Activated naive CD4-positive, alpha-beta T cell treated with anti-CD3 and anti-CD28 coated beads, Interleukin-2, amount 50 U/mL, for 16 hours (primary cell): ENCODE measurements at regions not wholly inside any gene's neighbourhood (a gene's known extent, or its start where the extent isn't known, plus 50 kb on each side); places are given as distances from the start of the nearest gene placed in this dataset.

Source experiments
- DNase-seq: peaks from one replicate; pipeline ENCODE4 v3.0.0-alpha.2; 2020

DNA sequence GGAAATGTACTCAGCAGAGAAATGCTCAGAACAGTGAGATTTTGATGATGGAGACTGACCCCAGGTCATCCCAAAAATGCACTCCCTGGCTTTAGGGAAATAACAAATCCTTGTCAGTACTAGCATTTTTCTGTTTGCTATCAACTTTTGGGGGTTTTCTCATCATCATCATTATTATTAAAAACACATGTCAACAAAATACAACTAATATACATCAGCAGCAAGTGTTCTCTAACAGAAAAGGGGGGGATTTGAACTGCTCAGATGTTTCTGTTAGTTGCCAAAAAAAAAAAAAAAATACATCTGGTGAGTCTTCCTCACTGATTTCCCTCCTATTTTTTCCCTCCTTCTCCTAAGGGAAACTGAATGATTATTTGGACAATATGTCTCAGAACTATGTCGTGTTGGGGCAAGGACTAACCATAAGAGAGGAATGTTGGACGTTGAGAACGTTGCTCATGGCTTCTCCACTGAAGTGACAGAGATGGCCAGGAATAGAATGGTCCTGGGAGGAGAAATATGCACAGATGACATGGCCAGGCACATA is 230.0 kb upstream of the MCTP2 start:
- DNase-seq = no peak

DNA sequence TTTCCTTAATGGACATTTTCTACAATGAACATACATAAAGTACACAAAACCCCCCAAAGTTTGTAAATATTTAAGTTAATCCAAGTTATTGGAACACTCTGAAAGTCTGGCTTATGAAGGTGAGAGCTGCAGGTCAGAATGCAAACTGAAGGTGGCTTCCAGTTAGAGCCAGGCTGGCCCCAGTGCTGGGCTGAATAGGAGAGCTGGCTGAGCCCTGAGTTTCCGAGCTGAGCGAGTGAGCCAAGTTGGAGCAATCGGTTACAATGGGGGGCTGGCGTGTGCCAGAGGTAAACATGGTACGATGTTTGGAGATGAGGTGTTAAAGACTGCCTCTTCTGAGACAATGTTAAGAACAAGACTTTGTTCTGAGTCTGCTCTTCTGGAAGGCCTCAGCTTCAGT is 230.8 kb upstream of the MCTP2 start:
- DNase-seq = no peak

DNA sequence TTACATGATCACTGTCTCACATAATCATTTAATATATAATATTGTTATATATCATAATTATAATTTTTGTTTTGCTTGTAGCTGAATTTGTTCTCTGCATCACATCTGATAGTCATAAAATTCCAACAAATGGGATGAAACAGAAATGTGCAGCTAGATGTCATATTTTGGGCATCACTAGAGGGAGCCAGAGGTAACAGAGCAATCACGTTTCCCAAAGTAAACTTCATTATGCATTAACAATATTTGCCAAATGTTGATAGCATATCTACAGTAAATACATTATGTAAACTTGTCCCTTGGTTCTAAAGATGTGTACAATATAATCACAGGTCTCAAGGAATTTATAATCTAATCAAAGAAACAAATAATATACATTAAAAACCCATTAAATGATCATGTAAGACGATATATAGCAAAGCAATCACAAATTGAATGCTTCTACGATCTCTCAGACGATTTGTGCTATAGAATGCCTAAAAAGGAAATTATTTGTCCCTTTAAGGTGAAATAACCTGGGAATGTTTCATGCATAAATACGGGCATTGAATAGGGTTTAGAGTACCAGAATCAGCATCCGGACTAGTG is 234.2 kb upstream of the MCTP2 start:
- no peak for DNase-seq

DNA sequence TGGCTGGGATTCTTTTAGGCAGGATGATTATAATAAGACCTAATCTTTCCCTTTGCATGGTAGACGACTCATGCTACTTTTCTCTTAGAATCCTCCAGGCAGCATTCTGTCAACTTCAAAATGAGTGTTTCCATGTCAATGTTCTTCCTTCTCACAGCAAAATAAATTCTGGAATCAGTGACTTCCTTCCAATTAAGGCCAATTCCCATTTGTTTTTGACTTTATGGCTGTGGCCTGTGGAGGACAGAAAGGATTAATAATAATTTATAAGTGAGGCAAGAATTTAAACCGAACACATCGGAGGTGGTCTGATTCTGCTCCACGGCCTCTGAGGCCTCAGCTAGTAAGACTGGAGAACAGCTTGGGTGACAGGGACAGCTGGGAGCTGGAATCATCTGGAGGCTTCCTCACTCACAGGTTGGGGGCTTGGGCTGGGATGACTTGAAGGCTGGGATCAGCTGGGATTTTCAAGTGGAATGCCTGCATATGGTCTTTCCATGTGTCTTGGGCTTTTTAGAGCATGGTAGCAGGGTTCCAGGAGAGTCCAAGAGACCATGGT is 241.8 kb upstream of the MCTP2 start:
- no peak for DNase-seq

DNA sequence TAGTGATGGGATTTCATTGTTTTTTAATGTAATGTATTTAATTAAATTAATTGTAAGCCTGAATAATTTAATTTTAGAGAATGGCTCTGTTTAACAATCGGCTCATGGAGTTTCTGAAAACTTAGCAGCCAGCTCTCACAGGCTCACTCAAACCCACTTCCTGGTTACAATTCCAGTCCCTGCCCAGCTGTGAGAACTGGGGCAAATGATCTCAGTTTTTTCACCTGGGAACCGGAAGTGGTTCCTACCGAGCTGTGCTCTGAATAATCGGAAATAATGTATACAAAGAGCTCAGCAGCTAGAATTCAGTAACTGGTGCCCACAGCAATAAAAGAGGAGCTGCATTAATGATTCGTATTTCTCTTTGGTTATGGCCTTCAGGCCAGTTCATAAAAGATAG is 244.3 kb upstream of the MCTP2 start:
- no peak for DNase-seq

DNA sequence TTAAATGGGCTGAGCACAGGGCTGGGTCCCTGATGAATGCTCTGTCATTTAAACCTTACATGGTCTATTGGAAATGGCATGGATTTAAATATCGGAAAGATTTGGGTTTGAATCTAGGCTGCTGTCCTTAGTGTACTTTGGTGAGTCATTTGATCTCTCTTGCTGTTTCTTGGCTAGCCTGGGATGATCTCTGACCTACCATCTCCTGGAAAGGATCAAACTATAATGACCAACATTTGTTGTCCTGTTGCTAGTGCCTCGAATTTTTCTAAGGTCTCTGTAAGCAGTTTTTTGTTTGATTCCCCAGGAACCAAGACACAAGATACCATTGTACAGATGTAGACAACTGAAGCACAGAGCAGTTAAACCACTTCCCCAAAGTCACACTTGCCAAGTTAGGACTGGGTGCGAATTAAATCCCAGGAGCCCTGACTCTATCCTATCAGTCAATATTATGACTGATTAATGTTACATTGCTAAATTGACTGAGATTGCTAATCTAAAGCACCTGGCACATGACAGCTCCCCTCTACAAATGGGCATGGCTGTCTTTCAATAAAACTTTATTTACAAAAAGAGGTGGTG is 244.9 kb upstream of the MCTP2 start:
- DNase-seq = no peak

DNA sequence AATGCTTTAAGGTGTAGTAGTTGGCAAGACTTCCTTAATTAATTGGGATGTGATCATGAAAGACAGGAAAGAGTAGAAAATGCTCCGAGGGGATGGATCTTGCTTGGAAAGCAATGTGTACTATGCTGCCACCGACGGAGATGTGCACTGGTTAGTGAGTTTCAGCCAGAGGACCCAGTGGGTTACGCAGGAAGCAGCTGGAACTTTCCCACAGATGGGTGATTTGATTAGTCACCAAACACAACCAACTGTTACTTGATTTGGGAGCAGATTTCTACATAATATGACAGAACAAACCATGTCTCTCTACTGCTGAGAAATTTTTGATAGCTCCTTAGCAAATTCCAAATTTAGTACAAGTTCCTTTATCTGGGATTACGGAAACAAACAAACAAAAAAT is 245.4 kb upstream of the MCTP2 start:
- no peak for DNase-seq

DNA sequence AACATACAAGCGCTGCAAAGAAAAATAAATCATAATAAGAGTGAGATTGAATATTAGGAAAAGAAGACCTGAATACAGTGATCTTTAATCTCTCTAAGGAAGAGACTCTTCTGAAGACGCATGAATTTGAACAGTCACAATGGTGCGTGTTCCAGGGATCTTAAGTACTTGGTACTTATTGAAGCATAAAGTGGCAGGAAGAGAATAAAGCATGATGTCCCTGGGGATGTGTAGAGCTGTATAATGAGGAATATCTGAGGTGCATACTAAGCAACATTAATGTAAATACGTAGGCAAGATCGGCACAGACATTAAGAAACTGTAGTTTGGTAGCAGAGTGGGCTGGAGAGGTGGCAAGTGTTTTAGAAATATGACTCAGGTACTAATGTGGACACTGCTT is 246.2 kb upstream of the MCTP2 start:
- DNase-seq = no peak

DNA sequence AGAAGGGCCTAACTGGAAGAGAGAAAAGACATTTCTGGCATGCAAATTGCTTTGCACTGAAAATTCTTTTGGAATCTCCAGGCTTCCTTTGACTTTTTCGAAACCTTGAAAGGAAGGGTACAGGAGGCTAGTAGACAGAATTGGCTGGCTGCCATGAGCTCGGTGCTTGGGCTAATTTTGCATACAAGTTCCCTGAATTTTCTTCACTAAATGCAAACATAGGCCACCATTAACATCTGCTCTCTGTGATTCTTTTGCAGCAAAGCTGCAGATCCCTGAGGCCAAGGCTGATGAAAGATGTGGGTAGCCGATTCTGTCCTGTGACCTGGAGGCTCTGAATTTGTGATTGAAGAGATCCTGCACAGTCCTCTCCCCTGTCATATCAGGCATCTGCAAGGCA is 247.8 kb upstream of the MCTP2 start:
- no peak for DNase-seq

DNA sequence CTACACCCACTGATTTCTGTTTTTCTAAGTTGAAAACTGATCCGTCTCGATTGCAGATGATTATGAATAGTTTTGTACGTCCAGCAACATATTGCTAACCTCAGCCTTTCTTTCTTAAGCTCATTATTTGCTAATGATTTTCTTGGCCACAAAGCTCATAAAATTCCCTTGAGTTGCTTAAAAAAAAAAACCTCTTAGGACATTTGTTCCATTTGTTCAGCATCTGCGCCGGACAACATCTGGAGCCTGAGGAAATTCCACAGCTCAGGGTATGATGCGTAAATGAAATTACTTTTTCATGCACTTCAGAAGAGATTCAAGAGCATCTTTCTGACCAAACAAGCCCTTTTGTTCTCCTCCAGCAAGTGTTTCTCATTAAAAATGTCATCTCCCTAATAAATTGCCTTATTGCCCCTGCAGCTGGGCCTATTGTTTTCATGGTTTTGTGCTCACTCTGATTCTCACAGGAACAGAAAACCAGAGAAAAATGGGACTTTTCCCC is 249.1 kb upstream of the MCTP2 start:
- DNase-seq = no peak

DNA sequence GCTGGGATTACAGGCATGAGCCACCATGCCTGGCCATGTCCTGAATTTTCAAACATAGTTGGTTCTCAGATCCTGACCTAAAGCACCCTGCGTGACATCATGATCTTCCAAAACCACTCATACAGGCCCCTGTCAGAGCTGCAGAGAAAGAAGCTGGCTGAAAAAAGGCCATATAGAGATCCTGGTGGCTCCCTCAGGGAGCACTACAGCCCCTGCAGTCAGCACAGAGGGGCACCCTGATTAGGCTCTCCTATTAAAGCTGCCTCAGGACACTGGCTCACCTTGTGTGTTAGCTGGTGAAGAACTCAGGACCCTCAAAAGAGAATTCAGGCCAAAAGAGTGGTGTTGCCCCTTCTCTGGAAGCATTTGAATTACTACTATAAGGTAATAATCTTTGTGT is 249.7 kb upstream of the MCTP2 start:
- DNase-seq = no peak

DNA sequence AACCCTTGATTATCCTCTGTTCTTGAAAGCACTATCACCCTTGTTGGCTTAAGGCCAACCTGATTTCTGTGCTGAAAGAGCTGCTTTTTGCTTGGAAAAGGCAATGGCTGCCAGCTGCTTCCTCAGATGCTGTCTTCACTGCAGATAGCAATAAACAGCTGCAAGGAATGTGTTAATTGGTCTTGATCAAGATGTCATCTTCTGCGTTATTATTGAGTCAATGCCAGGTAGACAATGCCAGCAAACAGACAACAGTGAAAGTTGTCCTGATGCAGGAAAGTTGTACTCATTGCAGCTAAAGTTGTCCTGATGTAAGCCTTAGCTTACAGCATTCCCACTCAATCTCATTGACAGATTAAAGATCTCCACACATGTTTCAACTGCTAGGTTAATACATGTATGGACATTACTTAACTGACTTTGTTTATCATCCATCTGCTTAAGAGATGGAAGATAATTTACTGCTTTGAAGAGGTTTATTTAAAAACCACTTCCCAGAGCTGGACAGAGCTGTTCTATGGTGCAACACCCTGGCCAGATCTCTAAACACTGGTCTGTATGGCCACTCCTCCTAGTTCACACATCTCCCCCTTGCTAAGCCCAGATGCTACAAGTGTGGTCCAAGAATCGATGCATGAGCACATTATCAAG is 251.0 kb upstream of the MCTP2 start:
- no peak for DNase-seq

DNA sequence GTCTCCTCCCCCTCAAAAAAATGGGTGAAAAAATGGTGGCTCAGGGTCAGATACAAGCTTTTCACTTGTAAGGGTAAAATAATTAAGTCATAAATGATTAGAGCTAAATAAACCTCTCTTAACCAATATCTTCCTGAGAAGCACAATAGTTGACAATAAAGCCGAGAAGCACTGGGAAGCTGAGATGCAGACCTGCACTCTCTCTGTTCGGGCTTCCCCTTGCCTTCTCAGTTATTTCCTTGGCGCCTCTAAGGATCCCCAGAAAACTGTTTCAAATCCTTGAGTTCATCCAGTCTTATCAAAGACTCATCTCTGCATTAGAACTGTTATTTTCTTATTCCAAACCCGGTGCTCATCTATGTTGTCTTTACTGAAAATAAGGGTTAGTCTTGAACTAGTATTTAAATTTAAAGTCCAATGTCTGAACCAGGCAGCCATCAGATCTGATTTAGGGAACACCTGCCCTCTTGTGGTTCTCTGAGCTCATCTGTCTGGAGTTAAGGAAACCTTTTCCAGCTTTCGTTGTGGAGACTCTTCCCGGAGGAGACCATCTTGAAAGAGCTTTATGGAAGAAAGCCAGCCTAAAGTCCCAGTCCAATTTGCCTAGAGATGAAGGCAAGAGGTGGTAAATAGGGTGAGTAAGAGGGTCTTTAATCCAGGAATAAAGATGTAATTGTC is 256.4 kb upstream of the MCTP2 start:
- no peak for DNase-seq

DNA sequence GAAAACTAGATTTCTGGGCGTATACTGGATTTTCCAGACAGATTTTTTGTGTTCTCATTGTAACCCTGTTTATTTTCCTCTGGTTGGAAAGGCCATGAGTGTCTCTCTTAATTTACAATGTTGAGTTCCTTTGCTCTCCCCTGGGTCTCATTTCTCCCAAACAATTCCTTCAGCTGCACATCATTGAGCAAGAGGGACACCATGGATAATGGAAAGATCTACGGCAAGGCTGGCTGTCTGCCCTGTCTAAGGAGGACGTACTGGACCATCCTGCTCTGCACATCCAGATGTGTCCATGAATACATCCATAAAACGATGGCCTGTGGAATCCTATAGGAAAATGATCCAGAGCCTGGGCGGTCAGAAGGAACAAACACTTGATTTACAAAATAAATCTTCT is 258.1 kb upstream of the MCTP2 start:
- no peak for DNase-seq

DNA sequence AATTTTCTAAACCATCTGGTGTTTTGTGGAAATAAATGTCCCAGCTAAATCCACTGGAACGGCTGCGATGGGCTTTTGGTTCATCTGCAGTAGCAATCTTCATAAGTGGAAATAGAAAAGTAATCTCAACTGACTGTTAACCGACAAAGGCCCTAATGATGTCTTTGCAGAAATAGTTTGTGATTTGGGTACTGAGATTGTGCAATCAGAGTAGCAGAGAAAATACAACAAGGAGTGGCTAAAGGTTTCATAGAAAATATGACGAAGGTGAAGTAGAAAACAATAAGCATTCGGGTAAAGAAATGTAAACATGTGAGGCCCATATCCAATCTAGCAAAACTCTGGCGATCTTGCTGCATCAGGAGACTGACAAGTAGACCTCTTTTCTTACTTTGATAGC is 262.6 kb upstream of the MCTP2 start:
- DNase-seq = no peak

DNA sequence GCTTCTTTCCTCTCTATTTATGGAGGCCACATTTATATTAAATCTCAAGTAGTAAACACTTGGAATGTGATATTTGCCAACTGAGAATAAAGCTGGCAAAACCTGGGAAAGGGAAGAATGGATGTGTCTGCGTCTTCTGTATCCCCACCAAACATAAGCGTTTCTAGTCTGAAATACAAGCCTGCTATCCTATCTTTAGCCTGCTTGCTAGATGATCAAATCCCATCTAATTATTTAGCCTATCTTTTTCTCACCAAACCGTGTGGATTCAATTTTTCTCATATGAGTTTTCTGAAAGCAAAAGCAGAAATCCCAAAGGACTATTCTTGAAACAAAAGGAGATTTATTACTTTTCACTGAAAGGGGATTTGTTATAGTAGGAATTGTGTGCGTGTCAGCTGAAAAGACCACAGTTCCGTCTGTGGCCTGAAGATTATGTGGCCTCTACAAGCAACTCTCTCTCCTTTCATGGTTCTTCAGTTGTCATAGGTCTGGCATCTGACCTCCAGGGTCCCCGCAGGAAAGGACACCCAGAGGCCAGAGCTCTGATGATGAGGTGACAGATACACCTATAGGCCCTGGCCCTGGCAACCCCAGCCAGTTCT is 266.0 kb upstream of the MCTP2 start:
- no peak for DNase-seq

DNA sequence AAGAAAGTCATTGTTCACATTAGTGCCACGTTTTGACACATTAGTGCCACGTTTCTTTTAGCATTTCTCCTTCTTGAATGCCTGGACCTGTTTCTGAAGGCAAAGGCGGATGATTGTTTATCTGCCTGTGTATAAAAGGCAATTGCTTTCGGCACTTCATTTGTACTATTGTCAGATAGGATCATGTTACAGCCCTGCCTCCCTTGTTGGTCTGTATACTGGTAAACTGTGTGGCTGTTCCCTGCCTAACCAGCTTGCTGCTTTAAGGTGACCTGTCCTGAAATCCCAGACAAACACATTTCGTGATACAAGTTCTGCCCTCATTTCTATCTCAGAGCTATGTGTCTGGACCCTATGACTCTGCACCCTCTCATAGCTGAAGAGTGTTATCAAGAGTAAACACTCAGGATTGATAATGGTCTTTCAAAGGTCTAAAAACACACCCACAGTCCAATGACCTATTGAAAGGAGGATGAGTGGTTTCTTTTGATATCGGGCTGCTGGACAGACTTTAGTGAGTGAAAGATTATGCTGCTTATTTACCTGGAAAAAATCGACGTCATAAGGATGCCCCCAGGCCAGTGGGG is 276.3 kb upstream of the MCTP2 start:
- no peak for DNase-seq

DNA sequence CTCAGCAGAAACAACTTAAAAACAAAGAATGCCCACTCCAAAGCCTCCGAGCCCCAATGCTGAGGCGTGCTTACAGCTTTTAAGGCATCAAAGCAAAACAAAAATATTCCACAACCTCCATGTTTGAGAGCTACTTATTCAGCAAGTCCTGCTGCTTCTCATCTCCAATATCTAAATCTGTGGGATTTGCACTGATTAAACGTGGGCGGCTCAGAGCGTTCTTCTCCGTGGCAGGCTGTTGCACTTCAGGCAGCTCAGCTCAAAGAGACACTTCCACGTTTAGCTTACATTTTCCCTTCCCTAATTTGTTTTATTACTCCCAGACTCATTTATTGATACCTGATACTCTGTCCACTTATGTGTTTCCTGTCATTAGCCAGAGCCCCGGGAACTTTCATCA is 282.6 kb upstream of the MCTP2 start:
- DNase-seq = no peak

DNA sequence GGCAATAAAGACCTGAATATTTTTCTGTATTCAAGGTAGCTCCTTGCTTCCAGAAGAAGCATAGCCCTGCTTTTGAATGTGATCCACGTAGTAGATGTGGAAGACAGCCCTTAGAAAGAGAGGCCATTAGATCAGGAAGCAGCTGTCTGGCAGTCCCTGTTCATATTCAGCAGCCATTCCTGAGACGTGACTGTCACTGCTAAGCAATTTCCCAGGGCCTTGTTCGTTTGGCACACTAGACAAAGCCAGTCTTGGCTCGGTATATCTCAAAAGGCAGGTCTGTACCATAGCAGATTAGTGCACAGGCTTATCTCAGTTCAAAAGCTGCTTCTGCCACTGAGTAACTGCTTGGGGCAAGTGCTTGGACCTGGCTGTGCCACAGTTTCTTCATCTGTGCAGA is 287.8 kb upstream of the MCTP2 start:
- no peak for DNase-seq

DNA sequence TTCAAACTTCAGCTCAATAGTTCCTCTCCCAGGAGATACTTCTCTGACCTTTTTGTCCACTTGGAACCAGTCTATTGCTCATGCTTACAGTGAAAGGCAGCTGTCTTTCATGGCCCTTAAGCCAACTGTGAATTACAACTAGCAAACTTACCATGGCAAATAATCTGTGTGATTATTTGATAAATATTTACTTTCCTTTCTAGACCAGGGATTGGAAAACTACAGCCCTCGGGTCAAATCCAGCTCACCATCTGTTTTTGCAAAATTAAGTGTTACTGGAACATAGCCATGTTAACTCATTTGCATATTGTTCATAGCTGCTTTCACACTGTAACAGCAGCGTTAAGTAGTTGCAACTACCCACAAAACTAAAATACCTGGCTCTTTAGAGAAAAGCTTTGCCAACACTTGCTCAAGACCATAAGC is 289.1 kb upstream of the MCTP2 start:
- no peak for DNase-seq

DNA sequence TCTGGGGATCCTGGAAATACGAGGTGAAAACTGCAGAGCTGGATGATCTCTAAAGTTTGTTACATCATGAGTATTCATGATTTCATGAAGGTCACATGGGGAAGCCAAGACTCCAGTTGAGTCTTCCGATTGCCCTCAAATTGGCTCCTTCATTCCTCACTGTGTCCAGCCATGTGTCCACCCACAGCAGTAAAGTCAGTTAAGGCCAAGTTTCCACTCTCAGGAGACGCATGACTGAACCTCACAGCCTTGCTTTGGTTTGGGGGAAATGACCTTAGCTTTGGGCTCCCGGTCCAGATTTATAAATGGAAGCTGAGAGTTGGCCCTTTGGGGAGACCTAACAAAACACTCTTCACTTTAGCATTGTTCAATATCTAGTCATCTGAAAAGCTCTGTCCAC is 289.7 kb upstream of the MCTP2 start:
- DNase-seq = no peak

DNA sequence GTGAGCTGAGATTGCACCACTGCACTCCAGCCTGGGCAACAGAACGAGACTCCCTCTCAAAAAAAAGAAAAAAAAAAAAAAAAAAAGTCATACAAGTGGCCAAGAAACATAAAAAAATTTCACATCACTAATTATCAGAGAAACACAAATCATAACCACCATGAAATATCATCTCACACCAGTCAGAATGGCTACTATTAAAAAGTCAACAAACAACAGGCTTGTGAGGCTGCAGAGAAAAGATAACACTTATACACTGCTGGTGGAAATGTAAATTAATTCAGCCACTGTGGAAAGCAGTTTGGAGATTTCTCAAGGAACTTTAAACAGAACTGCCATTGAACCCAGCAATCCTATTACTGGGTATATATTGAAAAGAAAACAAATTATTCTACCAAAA is 291.1 kb upstream of the MCTP2 start:
- no peak for DNase-seq
